SU-DHL-6 (cell line): ENCODE measurements at regions not wholly inside any gene's neighbourhood (a gene's known extent, or its start where the extent isn't known, plus 50 kb on each side); places are given as distances from the start of the nearest gene placed in this dataset.

Experiments used
- H2AFZ ChIP-seq: fragments of 200-600 bp; sonication (generic); 2 replicates; pipeline ENCODE4 v1.6.1; 2014; ENCODE audit warnings: low read depth, mild to moderate bottlenecking, moderate library complexity, mixed read lengths, antibody characterized with exemption, low read length; ENCODE audit not compliant: severe bottlenecking
- H3F3A ChIP-seq: fragments of 200-600 bp; shearing (Covaris generic); 2 replicates; pipeline ENCODE4 v1.6.0; 2016; ENCODE audit warnings: antibody characterized with exemption, mild to moderate bottlenecking; ENCODE audit not compliant: insufficient read depth
- H3K27ac ChIP-seq: fragments of 200-600 bp; sonication (generic); 2 replicates; pipeline ENCODE4 v1.5.1; 2016; ENCODE audit warnings: low read depth, mild to moderate bottlenecking, low read length, moderate library complexity, mixed read lengths
- H3K27me3 ChIP-seq: fragments of 200-600 bp; sonication (generic), shearing (Covaris generic); 2 replicates; pipeline ENCODE4 v1.6.0; 2014; ENCODE audit warnings: mild to moderate bottlenecking, low read length
- H3K36me3 ChIP-seq: fragments of 200-600 bp; sonication (generic); 2 replicates; pipeline ENCODE4 v1.6.1; 2014; ENCODE audit warnings: mild to moderate bottlenecking, low read length, mixed read lengths
- H3K4me2 ChIP-seq: fragments of 300-600, 200-600 bp; shearing (Covaris generic), sonication (generic); 2 replicates; pipeline ENCODE4 v1.6.0; 2014; ENCODE audit warnings: low read length, low read depth, mild to moderate bottlenecking; ENCODE audit not compliant: poor library complexity, severe bottlenecking
- H3K4me3 ChIP-seq: fragments of 200-600 bp; sonication (generic); 2 replicates; pipeline ENCODE4 v1.5.1; 2014; ENCODE audit warnings: antibody characterized with exemption, low read length, mild to moderate bottlenecking, mixed read lengths; ENCODE audit not compliant: insufficient read depth, poor library complexity, severe bottlenecking
- H3K79me2 ChIP-seq: fragments of 200-600 bp; sonication (generic); 2 replicates; pipeline ENCODE4 v1.6.1; 2014; ENCODE audit warnings: mild to moderate bottlenecking, low read length, moderate library complexity; ENCODE audit not compliant: insufficient read depth
- H3K9ac ChIP-seq: fragments of 200-600 bp; sonication (generic); 2 replicates; pipeline ENCODE4 v1.7.0; 2014; ENCODE audit warnings: mild to moderate bottlenecking, low read length
- H3K9me2 ChIP-seq: fragments of 200-600 bp; sonication (generic); replicated peaks from 2 replicates; pipeline ENCODE4 v1.6.1; 2014; ENCODE audit warnings: low read length; ENCODE audit not compliant: insufficient read depth
- H3K9me3 ChIP-seq: fragments of 200-600 bp; sonication (generic); 2 replicates; pipeline ENCODE4 v1.6.1; 2014; ENCODE audit warnings: low read length, mixed read lengths; ENCODE audit not compliant: insufficient read depth
- H4K20me1 ChIP-seq: fragments of 200-600 bp; sonication (generic); 2 replicates; pipeline ENCODE4 v1.6.1; 2014; ENCODE audit warnings: low read depth, mild to moderate bottlenecking, antibody characterized with exemption, low read length, moderate library complexity, mixed read lengths
- CTCF ChIP-seq: fragments of 200-600 bp; sonication (generic); IDR thresholded peaks from one replicate; pipeline ENCODE4 v1.5.1; 2017; ENCODE audit warnings: antibody characterized with exemption, mild to moderate bottlenecking, low read length, moderate library complexity; ENCODE audit not compliant: insufficient read depth, poor library complexity, severe bottlenecking
- EZH2phosphoT487 ChIP-seq: fragments of 200-600 bp; sonication (generic), shearing (Covaris generic); conservative IDR thresholded peaks from 2 replicates; pipeline ENCODE4 v1.6.1; 2018; ENCODE audit warnings: mild to moderate bottlenecking, antibody characterized with exemption, low read length, moderate library complexity, mixed read lengths

DNA sequence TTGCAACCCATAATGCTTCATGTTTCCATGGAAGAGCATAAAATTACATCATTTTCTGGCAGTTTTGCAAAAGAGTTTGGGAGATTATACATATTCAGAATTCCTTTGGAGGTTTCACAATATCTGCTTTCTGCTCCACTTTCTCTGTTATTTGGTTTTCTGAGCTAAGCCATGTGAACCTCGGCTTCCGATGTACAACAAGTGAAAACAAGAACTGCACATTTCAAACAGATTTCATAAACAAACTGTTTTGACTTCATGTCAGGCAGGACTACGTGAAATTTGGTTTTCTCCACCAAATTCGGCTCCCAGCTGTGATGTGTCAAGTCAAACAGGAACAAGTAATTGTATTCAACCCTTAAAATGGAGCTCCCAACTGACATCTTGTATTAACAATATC, 609.8 kb downstream of the IRX1 start:
- H3K9me2 ChIP-seq: no peaks in the 10 kb centered on the region
- H3K4me3 ChIP-seq: no peak overlapping the region
- H3K36me3 ChIP-seq: no peaks in the 10 kb centered on the region
- H3K27me3 ChIP-seq: 0 out of 2 replicates have a peak, but pooled peaks cover 3% of the 10 kb centered on the region
- no peak overlapping the region for H3K4me2 ChIP-seq
- H4K20me1 ChIP-seq: no peaks in the 10 kb centered on the region
- no peaks in the 10 kb centered on the region for H3K9me3 ChIP-seq
- no peaks in the 10 kb centered on the region for H3K79me2 ChIP-seq
- H2AFZ ChIP-seq: no peak overlapping the region
- no peak overlapping the region for H3K9ac ChIP-seq
- TF ChIP-seq EZH2phosphoT487 (no peak), CTCF (no peak)
- no peaks in the 10 kb centered on the region for H3F3A ChIP-seq
- H3K27ac ChIP-seq: no peak overlapping the region

DNA sequence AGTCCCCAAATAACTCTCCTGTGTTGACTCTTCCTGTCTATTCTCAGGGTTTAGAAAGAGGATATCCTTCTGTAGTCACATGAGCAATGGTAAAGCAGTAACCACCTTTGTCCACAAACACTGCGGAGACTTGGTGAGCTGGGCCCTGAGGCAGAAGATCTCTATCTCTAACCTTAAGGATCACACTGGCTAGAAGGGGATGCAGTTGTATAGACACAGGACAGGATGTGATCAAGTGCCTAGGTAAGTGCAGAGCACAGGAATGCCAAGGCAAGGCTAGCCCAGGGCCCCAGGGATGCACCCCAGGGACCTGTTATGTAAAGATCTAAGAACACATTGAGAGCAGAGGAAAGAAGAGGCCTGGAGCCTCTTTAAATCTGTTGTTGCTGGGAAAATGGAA, 610.5 kb downstream of the IRX1 start:
- Histone ChIP-seq H3K27me3 (0 out of 2 replicates have a peak, but pooled peaks cover 3% of the 10 kb centered on the region), H3K9me3 (no peaks in the 10 kb centered on the region), H3K4me3 (no peak overlapping the region)

DNA sequence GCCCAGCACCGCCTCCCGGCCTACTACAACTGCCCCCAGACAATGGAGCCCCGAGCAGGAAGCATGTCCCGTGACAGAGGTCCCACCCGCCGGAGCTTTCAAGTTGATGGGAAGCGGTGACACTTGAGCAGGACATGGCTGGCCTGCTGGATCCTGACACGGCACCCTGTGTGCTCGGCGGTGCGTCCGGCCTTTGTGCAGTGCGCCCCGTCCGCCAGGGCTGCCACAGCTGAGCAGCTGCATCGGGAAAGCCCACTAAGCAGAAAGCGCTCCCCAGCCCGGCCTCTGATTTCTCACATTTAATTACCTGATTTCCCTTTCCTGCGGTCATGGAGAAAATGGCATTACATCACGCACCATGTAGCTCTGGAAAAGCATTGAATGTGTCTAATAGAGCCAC, 611.9 kb downstream of the IRX1 start:
- no peak overlapping the region for H3K4me2 ChIP-seq
- H3K79me2 ChIP-seq: no peaks in the 10 kb centered on the region
- no peaks in the 10 kb centered on the region for H3K36me3 ChIP-seq
- H3K9me2 ChIP-seq: no peaks in the 10 kb centered on the region
- no peaks in the 10 kb centered on the region for H4K20me1 ChIP-seq
- TF ChIP-seq EZH2phosphoT487 (no peak), CTCF (no peak)
- H3K27ac ChIP-seq: no peak overlapping the region
- H3F3A ChIP-seq: no peaks in the 10 kb centered on the region
- H3K4me3 ChIP-seq: no peak overlapping the region
- H3K27me3 ChIP-seq: 0 out of 2 replicates have a peak, but pooled peaks cover 3% of the 10 kb centered on the region
- H3K9me3 ChIP-seq: no peaks in the 10 kb centered on the region
- H3K9ac ChIP-seq: no peak overlapping the region
- H2AFZ ChIP-seq: no peak overlapping the region

More for the DNA sequence above, 610.5 kb downstream of the IRX1 start:
- H3K79me2 ChIP-seq: no peaks in the 10 kb centered on the region
- H3K27ac ChIP-seq: no peak overlapping the region
- H3K9ac ChIP-seq: no peak overlapping the region
- H2AFZ ChIP-seq: no peak overlapping the region
- H3F3A ChIP-seq: no peaks in the 10 kb centered on the region
- no peaks in the 10 kb centered on the region for H3K36me3 ChIP-seq
- no peak overlapping the region for H3K4me2 ChIP-seq
- H4K20me1 ChIP-seq: no peaks in the 10 kb centered on the region
- TF ChIP-seq CTCF (no peak), EZH2phosphoT487 (no peak)
- H3K9me2 ChIP-seq: no peaks in the 10 kb centered on the region
